Neuronal stem cell (in vitro differentiated cells): ENCODE measurements at regions not wholly inside any gene's neighbourhood (a gene's known extent, or its start where the extent isn't known, plus 50 kb on each side); places are given as distances from the start of the nearest gene placed in this dataset.

Experiments
- DNase-seq: peaks from one replicate; pipeline ENCODE4 v3.0.0-alpha.2; 2013; ENCODE audit warnings: low spot score
- H2AFZ ChIP-seq: one replicate; pipeline ENCODE4 v1.6.1; 2013; ENCODE audit warnings: mild to moderate bottlenecking, low read length, inconsistent platforms
- H2AK5ac ChIP-seq: 2 replicates; pipeline ENCODE4 v1.6.1; 2013; ENCODE audit warnings: low read depth, mild to moderate bottlenecking, inconsistent platforms, low read length, moderate library complexity, mixed read lengths
- H2BK120ac ChIP-seq: 2 replicates; pipeline ENCODE4 v1.6.1; 2013; ENCODE audit warnings: low read depth, mild to moderate bottlenecking, inconsistent platforms, low read length, moderate library complexity, mixed read lengths
- H2BK12ac ChIP-seq: one replicate; pipeline ENCODE4 v1.6.1; 2013; ENCODE audit warnings: low read length, inconsistent platforms
- H2BK15ac ChIP-seq: 2 replicates; pipeline ENCODE4 v1.6.1; 2013; ENCODE audit warnings: mild to moderate bottlenecking, low read length, inconsistent platforms, mixed read lengths
- H2BK5ac ChIP-seq: one replicate; pipeline ENCODE4 v1.6.1; 2013; ENCODE audit warnings: inconsistent platforms, mild to moderate bottlenecking, low read length, moderate library complexity
- H3K14ac ChIP-seq: one replicate; pipeline ENCODE4 v1.6.1; 2013; ENCODE audit warnings: low read length, inconsistent platforms
- H3K18ac ChIP-seq: 2 replicates; pipeline ENCODE4 v1.6.1; 2013; ENCODE audit warnings: low read length, inconsistent platforms
- H3K23ac ChIP-seq: 2 replicates; pipeline ENCODE4 v1.6.1; 2013; ENCODE audit warnings: low read depth, mild to moderate bottlenecking, mixed read lengths, low read length, inconsistent platforms; ENCODE audit not compliant: poor library complexity
- H3K27ac ChIP-seq: replicated peaks from 3 replicates; pipeline ENCODE4 v1.5.1; 2013; ENCODE audit warnings: low read length, inconsistent platforms
- H3K27me3 ChIP-seq, 3 experiments: 2 replicates each; pipeline ENCODE4 v1.6.1; 2013; ENCODE audit warnings: low read length in 3 of 3, mild to moderate bottlenecking in 2 of 3, inconsistent platforms in 1 of 3, low read depth in 1 of 3, mixed read lengths in 1 of 3, moderate library complexity in 1 of 3; ENCODE audit not compliant: control insufficient read depth in 3 of 3, insufficient read depth in 3 of 3
- H3K36me3 ChIP-seq, 2 donors: replicated peaks in 1 of 2; 2 replicates each; pipeline ENCODE4 v1.6.1; 2013; ENCODE audit warnings: low read length in 2 of 2; ENCODE audit not compliant: control insufficient read depth in 2 of 2, insufficient read depth in 2 of 2
- H3K4ac ChIP-seq: 2 replicates; pipeline ENCODE4 v1.6.1; 2013; ENCODE audit warnings: inconsistent platforms, mild to moderate bottlenecking, low read length, moderate library complexity
- H3K4me1 ChIP-seq, 2 donors: 1 replicate in 1 of 2; 2 replicates in 1 of 2; pipeline ENCODE4 v1.6.1; 2013; ENCODE audit warnings: low read length in 2 of 2, low read depth in 1 of 2; ENCODE audit not compliant: control insufficient read depth in 2 of 2, insufficient read depth in 1 of 2
- H3K4me2 ChIP-seq: one replicate; pipeline ENCODE4 v1.6.1; 2013; ENCODE audit warnings: mild to moderate bottlenecking, low read length, inconsistent platforms; ENCODE audit not compliant: insufficient read depth, poor library complexity, severe bottlenecking
- H3K4me3 ChIP-seq, 2 donors: 2 replicates each; pipeline ENCODE4 v1.5.1; 2013; ENCODE audit warnings: low read length in 2 of 2, mild to moderate bottlenecking in 2 of 2, inconsistent platforms in 1 of 2, moderate library complexity in 1 of 2
- H3K79me1 ChIP-seq: one replicate; pipeline ENCODE4 v1.6.1; 2013; ENCODE audit warnings: low read depth, mild to moderate bottlenecking, inconsistent platforms, low read length, moderate library complexity
- H3K9ac ChIP-seq: one replicate; pipeline ENCODE4 v1.6.1; 2013; ENCODE audit warnings: mild to moderate bottlenecking, low read depth, low read length, inconsistent platforms; ENCODE audit not compliant: poor library complexity
- H3K9me3 ChIP-seq, 2 donors: replicated peaks in 1 of 2; 2 replicates each; pipeline versions ENCODE3 to v1.6.1; 2013; ENCODE audit warnings: low read length in 2 of 2, mild to moderate bottlenecking in 2 of 2, inconsistent platforms in 1 of 2, low read depth in 1 of 2, mixed read lengths in 1 of 2, moderate library complexity in 1 of 2; ENCODE audit not compliant: control insufficient read depth in 2 of 2, insufficient read depth in 1 of 2
- H4K8ac ChIP-seq: one replicate; pipeline ENCODE4 v1.6.1; 2013; ENCODE audit warnings: low read depth, mild to moderate bottlenecking, inconsistent platforms, low read length, moderate library complexity
- H4K91ac ChIP-seq: one replicate; pipeline ENCODE4 v1.6.1; 2013; ENCODE audit warnings: low read length, low read depth, mild to moderate bottlenecking, inconsistent platforms; ENCODE audit not compliant: poor library complexity
- WGBS, 2 donors: extraction: QIAGEN DNeasy Blood & Tissue Kit; methylation state at CpG; one replicate each; pipeline ENCODE4 v1.1.7; 2013; ENCODE audit warnings: missing lambda C conversion rate in 2 of 2, mixed read lengths in 1 of 2; ENCODE audit not compliant: insufficient read length in 2 of 2, insufficient replicate concordance in 1 of 2; ENCODE audit errors: extremely low coverage in 2 of 2; 5-methylcytosine and 5-hydroxymethylcytosine counted together

- peaks cover 0 to 10% (median 0%) of the 10 kb centered on the region in 3 experiments for H3K27me3 ChIP-seq
- H3K18ac ChIP-seq: peak overlapping the region; percentile 29
- WGBS, 2 donors: no CpG with 5 or more reads among the region's 9 CpGs
- H3K4me1 ChIP-seq: peaks cover 0 to 2% of the 10 kb centered on the region in 2 donors
- no peak overlapping the region for H2BK12ac ChIP-seq
- no peak overlapping the region for H3K14ac ChIP-seq
- H3K9me3 ChIP-seq: no peaks in the 10 kb centered on the region
- H2BK15ac ChIP-seq: no peak overlapping the region
- H3K4ac ChIP-seq: no peak overlapping the region
- no peak overlapping the region for H2AFZ ChIP-seq
- no peak overlapping the region for H3K27ac ChIP-seq
- H4K8ac ChIP-seq: no peak overlapping the region
- no peak overlapping the region for H3K23ac ChIP-seq
- no peak overlapping the region for H3K4me2 ChIP-seq
- no peak overlapping the region for H3K4me3 ChIP-seq
- H4K91ac ChIP-seq: no peak overlapping the region
- no peak overlapping the region for H2BK120ac ChIP-seq
- H2AK5ac ChIP-seq: no peak overlapping the region
- no peaks in the 10 kb centered on the region for H3K36me3 ChIP-seq
- no peak overlapping the region for H2BK5ac ChIP-seq
- no peaks in the 10 kb centered on the region for H3K79me1 ChIP-seq
- no peak overlapping the region for H3K9ac ChIP-seq
- DNase-seq: no peak
Observed at GRCh38 chr20:48526936-48527335, 300.9 kb downstream of the PREX1 start.

GRCh38 chr20:48525400-48525799 lies 302.4 kb downstream of the PREX1 start:
- no peak overlapping the region for H2AFZ ChIP-seq
- no peak overlapping the region for H2BK120ac ChIP-seq
- H3K18ac ChIP-seq: no peak overlapping the region
- H3K79me1 ChIP-seq: no peaks in the 10 kb centered on the region
- DNase-seq: no peak
- no peaks in the 10 kb centered on the region for H3K36me3 ChIP-seq
- no peak overlapping the region for H3K4me3 ChIP-seq
- no CpG with 5 or more reads among the region's 2 CpGs for WGBS, 2 donors
- no peak overlapping the region for H3K14ac ChIP-seq
- H2BK12ac ChIP-seq: no peak overlapping the region
- no peak overlapping the region for H3K23ac ChIP-seq
- no peak overlapping the region for H2AK5ac ChIP-seq
- H2BK5ac ChIP-seq: no peak overlapping the region
- H3K9ac ChIP-seq: no peak overlapping the region
- H3K9me3 ChIP-seq: no peaks in the 10 kb centered on the region
- H3K4ac ChIP-seq: no peak overlapping the region
- H3K27me3 ChIP-seq: peaks cover 0 to 3% (median 0%) of the 10 kb centered on the region in 3 experiments
- H3K27ac ChIP-seq: no peak overlapping the region
- no peak overlapping the region for H4K8ac ChIP-seq
- peaks cover 0 to 2% of the 10 kb centered on the region in 2 donors for H3K4me1 ChIP-seq
- H2BK15ac ChIP-seq: no peak overlapping the region
- no peak overlapping the region for H3K4me2 ChIP-seq
- no peak overlapping the region for H4K91ac ChIP-seq

GRCh38 chr20:48524582-48524981 lies 303.2 kb downstream of the PREX1 start:
- no peak overlapping the region for H3K4me2 ChIP-seq
- no peak overlapping the region for H3K27ac ChIP-seq
- H2BK5ac ChIP-seq: no peak overlapping the region
- H3K4ac ChIP-seq: no peak overlapping the region
- no peak overlapping the region for H4K8ac ChIP-seq
- H3K4me1 ChIP-seq: peaks cover 0 to 2% of the 10 kb centered on the region in 2 donors
- H3K36me3 ChIP-seq: no peaks in the 10 kb centered on the region
- no peak overlapping the region for H3K23ac ChIP-seq
- H3K4me3 ChIP-seq: no peak overlapping the region
- H2BK12ac ChIP-seq: no peak overlapping the region
- no peak overlapping the region for H2AK5ac ChIP-seq
- H3K9ac ChIP-seq: no peak overlapping the region
- no peak overlapping the region for H3K18ac ChIP-seq
- no peak overlapping the region for H2BK120ac ChIP-seq
- peaks cover 0 to 3% (median 0%) of the 10 kb centered on the region in 3 experiments for H3K27me3 ChIP-seq
- H4K91ac ChIP-seq: no peak overlapping the region
- H3K79me1 ChIP-seq: no peaks in the 10 kb centered on the region
- no peak overlapping the region for H2BK15ac ChIP-seq
- no peak overlapping the region for H2AFZ ChIP-seq
- no peaks in the 10 kb centered on the region for H3K9me3 ChIP-seq
- WGBS, 2 donors: no CpG with 5 or more reads among the region's 5 CpGs
- no peak overlapping the region for H3K14ac ChIP-seq
- DNase-seq: no peak

GRCh38 chr20:48523191-48523995 lies 304.4 kb downstream of the PREX1 start:
- Histone ChIP-seq H2BK15ac (no peak overlapping the region), H4K91ac (no peak overlapping the region), H3K27me3 (peaks cover 0 to 3% (median 0%) of the 10 kb centered on the region in 3 experiments), H4K8ac (no peak overlapping the region), H3K14ac (no peak overlapping the region), H3K9me3 (no peaks in the 10 kb centered on the region), H3K36me3 (no peaks in the 10 kb centered on the region), H2BK5ac (no peak overlapping the region), H3K79me1 (no peaks in the 10 kb centered on the region), H3K4me3 (no peak overlapping the region), H2BK120ac (no peak overlapping the region), H3K27ac (no peak overlapping the region), H2BK12ac (no peak overlapping the region), H3K9ac (no peak overlapping the region), H3K4me1 (peaks cover 0 to 2% of the 10 kb centered on the region in 2 donors), H3K18ac (no peak overlapping the region), H2AK5ac (no peak overlapping the region), H2AFZ (no peak overlapping the region), H3K4ac (no peak overlapping the region), H3K4me2 (no peak overlapping the region), H3K23ac (no peak overlapping the region)
- WGBS, 2 donors: no CpG with 5 or more reads among the region's 6 CpGs
- peak; percentile 92 for DNase-seq
